HCT116 (cell line): ENCODE measurements at regions not wholly inside any gene's neighbourhood (a gene's known extent, or its start where the extent isn't known, plus 50 kb on each side); places are given as distances from the start of the nearest gene placed in this dataset.

Experiments
- ATAC-seq: fragments of 200-7000 bp; cut with Tn5 transposase; 2 replicates; pipeline ENCODE4 v1.9.1; 2020; ENCODE audit warnings: mild to moderate bottlenecking, moderate library complexity
- BruUV-seq: library from RNA; stranded (reverse); fragments of 400-500 nt; replicated peaks from 2 replicates; lab custom pipeline; 2021; lab: Mats Ljungman, UMichigan
- CTCF ChIA-PET: fragments of 300-600 bp; sonication (Branson Sonifier 250); formaldehyde crosslinking; loops from one replicate; lab custom pipeline; 2021; ENCODE audit warnings: antibody characterized with exemption; lab: Charles Lee
- POLR2A ChIA-PET: fragments of 300-600, 350-600 bp; sonication (Branson Sonifier 250); formaldehyde crosslinking; loops from one replicate; lab custom pipeline; 2021; ENCODE audit warnings: antibody characterized with exemption; lab: Charles Lee
- RAD21 ChIA-PET, 2 experiments: fragments of 300-600 bp; sonication (Branson Sonifier 250); formaldehyde crosslinking; loops; one replicate each; lab custom pipeline; 2023; ENCODE audit warnings: low total read pairs in 2 of 2; ENCODE audit not compliant: uncharacterized antibody in 2 of 2, unreplicated experiment in 2 of 2, low non-redundant PET in 1 of 2; lab: Charles Lee
- DNase-seq: peaks from one replicate; pipeline ENCODE4 v3.0.0-alpha.2; 2010; ENCODE audit warnings: low read depth, low spot score
- H2AFZ ChIP-seq: fragments of 200-600 bp; shearing (Covaris generic), sonication (generic); 2 replicates; pipeline ENCODE4 v1.6.1; 2017; ENCODE audit warnings: low read depth, mixed run types, mixed read lengths, antibody characterized with exemption, low read length; ENCODE audit not compliant: poor library complexity, severe bottlenecking
- H3K27ac ChIP-seq: 2 replicates; pipeline ENCODE4 v1.5.1; 2012; ENCODE audit warnings: low read depth, low read length
- H3K27me3 ChIP-seq: fragments of 200-600 bp; sonication (generic); 2 replicates; pipeline ENCODE4 v1.6.1; 2016; ENCODE audit warnings: mixed run types, low read length, mixed read lengths; ENCODE audit not compliant: insufficient read depth
- H3K36me3 ChIP-seq, 2 experiments: fragments of 200-500 bp in 1 of 2; fragments of 200-600 bp in 1 of 2; sonication (Bioruptor generic) in 1 of 2; sonication (generic) in 1 of 2; 2 replicates each; pipeline versions ENCODE4 v1.5.1 to v1.6.1; 2014 to 2016; ENCODE audit warnings: low read length in 2 of 2, inconsistent platforms in 1 of 2, mixed read lengths in 1 of 2, mixed run types in 1 of 2; ENCODE audit not compliant: insufficient read depth in 2 of 2, control insufficient read depth in 1 of 2
- H3K4me1 ChIP-seq, 2 experiments: fragments of 200-600 bp in 1 of 2; sonication (generic) in 1 of 2; 2 replicates each; pipeline versions ENCODE4 v1.5.1 to v1.6.1; 2012 to 2017; ENCODE audit warnings: low read length in 2 of 2, inconsistent platforms in 1 of 2, mild to moderate bottlenecking in 1 of 2, mixed read lengths in 1 of 2, mixed run types in 1 of 2, moderate library complexity in 1 of 2; ENCODE audit not compliant: insufficient read depth in 2 of 2, control insufficient read depth in 1 of 2
- H3K4me2 ChIP-seq: fragments of 200-600 bp; sonication (generic); 2 replicates; pipeline ENCODE4 v1.6.1; 2017; ENCODE audit warnings: mixed run types, low read length, mixed read lengths
- H3K4me3 ChIP-seq, 2 experiments: fragments of 200-600 bp in 1 of 2; sonication (generic) in 1 of 2; replicated peaks in 1 of 2; 2 replicates each; pipeline ENCODE4 v1.5.1; 2011 to 2016; ENCODE audit warnings: low read length in 2 of 2, control low read depth in 1 of 2, low read depth in 1 of 2, mild to moderate bottlenecking in 1 of 2, mixed read lengths in 1 of 2, mixed run types in 1 of 2
- H3K79me2 ChIP-seq: fragments of 200-600 bp; sonication (generic); 2 replicates; pipeline ENCODE4 v1.6.1; 2017; ENCODE audit warnings: mild to moderate bottlenecking, mixed run types, low read length, moderate library complexity, mixed read lengths; ENCODE audit not compliant: insufficient read depth
- H3K9ac ChIP-seq: fragments of 200-600 bp; sonication (generic); 2 replicates; pipeline ENCODE4 v1.6.1; 2016; ENCODE audit warnings: low read length, mixed read lengths
- H3K9me2 ChIP-seq: fragments of 200-600 bp; sonication (generic), shearing (Covaris generic); 2 replicates; pipeline ENCODE4 v1.6.1; 2017; ENCODE audit warnings: mixed run types, mild to moderate bottlenecking, moderate library complexity; ENCODE audit not compliant: insufficient read depth
- H3K9me3 ChIP-seq, 2 experiments: fragments of 200-500 bp in 1 of 2; fragments of 200-600 bp in 1 of 2; sonication (Bioruptor generic) in 1 of 2; sonication (generic) in 1 of 2; 2 replicates each; pipeline ENCODE4 v1.6.1; 2014 to 2017; ENCODE audit warnings: low read length in 2 of 2, mixed read lengths in 2 of 2, inconsistent platforms in 1 of 2, low read depth in 1 of 2, mild to moderate bottlenecking in 1 of 2, mixed run types in 1 of 2, moderate library complexity in 1 of 2; ENCODE audit not compliant: control insufficient read depth in 1 of 2, insufficient read depth in 1 of 2
- H4K20me1 ChIP-seq: fragments of 200-600 bp; sonication (generic), shearing (Covaris generic); 2 replicates; pipeline ENCODE4 v1.6.1; 2017; ENCODE audit warnings: mixed run types, mild to moderate bottlenecking, moderate library complexity; ENCODE audit not compliant: insufficient read depth
- ATF3 ChIP-seq: IDR thresholded peaks from 2 replicates; pipeline ENCODE4 v1.6.1; 2012
- CBX3 ChIP-seq: IDR thresholded peaks from 2 replicates; pipeline ENCODE4 v1.6.1; 2012; ENCODE audit warnings: low read depth
- EGR1 ChIP-seq: IDR thresholded peaks from 2 replicates; pipeline ENCODE4 v1.6.1; 2012; ENCODE audit warnings: low read depth
- ELF1 ChIP-seq: IDR thresholded peaks from 2 replicates; pipeline ENCODE4 v1.6.1; 2012; ENCODE audit warnings: low read depth, borderline replicate concordance
- EZH2 ChIP-seq: fragments of 200-600 bp; sonication (generic); IDR thresholded peaks from 2 replicates; pipeline ENCODE4 v1.6.1; 2017; ENCODE audit warnings: antibody characterized with exemption, mixed run types
- JUND ChIP-seq: IDR thresholded peaks from 2 replicates; pipeline ENCODE4 v1.6.1; 2012
- POLR2A ChIP-seq: IDR thresholded peaks from 2 replicates; pipeline ENCODE4 v1.7.0; 2011; ENCODE audit warnings: borderline replicate concordance; ENCODE audit not compliant: insufficient read depth, insufficient read length; ENCODE audit errors: extremely low read depth
- POLR2AphosphoS5 ChIP-seq: IDR thresholded peaks from 2 replicates; pipeline ENCODE4 v1.6.1; 2011; ENCODE audit warnings: mild to moderate bottlenecking, low read depth, low read length, moderate library complexity
- RAD21 ChIP-seq: IDR thresholded peaks from 2 replicates; pipeline ENCODE4 v1.6.1; 2012; ENCODE audit warnings: low read depth, mild to moderate bottlenecking
- SIN3A ChIP-seq: IDR thresholded peaks from 2 replicates; pipeline ENCODE4 v1.6.1; 2012; ENCODE audit warnings: low read depth
- SP1 ChIP-seq: IDR thresholded peaks from 2 replicates; pipeline ENCODE4 v1.6.1; 2012; ENCODE audit warnings: low read depth
- SRF ChIP-seq: IDR thresholded peaks from 2 replicates; pipeline ENCODE4 v1.6.1; 2012; ENCODE audit warnings: low read depth
- ZBTB33 ChIP-seq: IDR thresholded peaks from 2 replicates; pipeline ENCODE4 v1.6.1; 2011; ENCODE audit warnings: mild to moderate bottlenecking, low read length, moderate library complexity; ENCODE audit not compliant: insufficient replicate concordance; ENCODE audit errors: extremely low read depth
- ZFX ChIP-seq: fragments of 450-650 bp; IDR thresholded peaks from 2 replicates; pipeline ENCODE4 v1.6.1; 2017
- ZNF274 ChIP-seq: fragments of 200-500 bp; sonication (Bioruptor generic); IDR thresholded peaks from 2 replicates; pipeline ENCODE4 v1.6.1; 2014; ENCODE audit warnings: mild to moderate bottlenecking, low read depth, low read length, inconsistent platforms
- intact Hi-C: fragments of 100-400 bp; cut with micrococcal nuclease; formaldehyde crosslinking; loops from 2 replicates; pipeline ENCODE4 v1.10.0; 2022
- TF ChIP-seq, protein P1 (sequence below): IDR thresholded peaks from 2 replicates; pipeline ENCODE4 v1.6.1; 2012

DNA sequence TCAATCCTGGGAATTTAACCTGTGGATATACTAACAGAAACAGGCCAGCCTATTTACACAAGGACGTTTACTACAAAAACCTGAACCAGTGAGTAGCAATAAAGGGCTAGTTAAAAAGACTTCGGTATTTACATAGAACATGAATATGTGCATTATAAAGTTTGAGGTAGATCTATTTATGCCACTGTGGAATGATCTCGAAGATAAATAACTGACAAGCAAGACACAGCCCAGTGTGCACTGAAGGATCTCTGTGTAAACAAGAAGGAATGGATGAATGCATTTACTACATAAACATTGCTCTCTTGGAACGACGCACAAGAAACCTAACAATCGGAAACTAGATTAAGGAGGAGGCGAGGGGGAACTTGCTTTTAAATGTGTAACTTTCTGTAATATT, 132.0 kb upstream of the NSMCE3 start:
- ATAC-seq (no peak), DNase-seq (no peak)
- RAD21 ChIA-PET = no interaction called here
- no TSS peak for BruUV-seq
- no peak for TF ChIP-seq JUND
- TF ChIP-seq SP1 = no peak
- no peak for TF ChIP-seq POLR2A
- TF ChIP-seq ZBTB33 = no peak
- no peak for TF ChIP-seq ZFX
- TF ChIP-seq RAD21 = no peak
- no peak for TF ChIP-seq ATF3
- TF ChIP-seq, protein P1, sequence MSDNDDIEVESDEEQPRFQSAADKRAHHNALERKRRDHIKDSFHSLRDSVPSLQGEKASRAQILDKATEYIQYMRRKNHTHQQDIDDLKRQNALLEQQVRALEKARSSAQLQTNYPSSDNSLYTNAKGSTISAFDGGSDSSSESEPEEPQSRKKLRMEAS = no peak
- no peak for TF ChIP-seq EZH2
- H3K4me3 ChIP-seq = no peak overlapping the region
- H3K9me2 ChIP-seq = no peaks in the 10 kb centered on the region
- no peaks in the 10 kb centered on the region; a peak in 1 of 4 replicates for H3K4me1 ChIP-seq
- no peak overlapping the region for H3K4me2 ChIP-seq
- no peaks in the 10 kb centered on the region for H3K9me3 ChIP-seq
- no peak overlapping the region for H3K9ac ChIP-seq
- peaks cover 11% of the 10 kb centered on the region for H3K27me3 ChIP-seq
- no peak overlapping the region for H2AFZ ChIP-seq
- H3K27ac ChIP-seq = no peak overlapping the region
- POLR2A ChIA-PET = no interaction called here
- intact Hi-C loops = loop anchor here (10.0 kb wide), 1 partner anchor 257 kb away; no protein-coding TSS in a partner anchor
- H3K36me3 ChIP-seq = no peaks in the 10 kb centered on the region
- CTCF ChIA-PET = no interaction called here
- no peaks in the 10 kb centered on the region for H3K79me2 ChIP-seq
- H4K20me1 ChIP-seq = no peaks in the 10 kb centered on the region; the same call in 1 of the 2 replicates

GRCh38 chr15:29400701-29401100, 131.1 kb upstream of the NSMCE3 start:
- ChIA-PET CTCF (no interaction called here), RAD21 (no interaction called here), POLR2A (no interaction called here)
- Histone ChIP-seq H3K9ac (no peak overlapping the region), H3K79me2 (no peaks in the 10 kb centered on the region), H3K27ac (no peak overlapping the region), H3K27me3 (peaks cover 11% of the 10 kb centered on the region; the same call in 1 of the 2 replicates), H3K9me3 (no peaks in the 10 kb centered on the region), H2AFZ (no peak overlapping the region), H3K36me3 (no peaks in the 10 kb centered on the region), H3K4me3 (no peak overlapping the region), H3K9me2 (no peaks in the 10 kb centered on the region), H3K4me1 (no peaks in the 10 kb centered on the region; a peak in 1 of 4 replicates), H3K4me2 (no peak overlapping the region), H4K20me1 (no peaks in the 10 kb centered on the region; the same call in 1 of the 2 replicates)
- DNase-seq = no peak
- BruUV-seq = no TSS peak
- no peak for ATAC-seq
- intact Hi-C loops = loop anchor here (10.0 kb wide), 1 partner anchor 256 kb away; no protein-coding TSS in a partner anchor
- TF ChIP-seq ZNF274 (no peak), ELF1 (no peak), SRF (no peak), RAD21 (no peak), ATF3 (no peak), CBX3 (no peak), SIN3A (no peak), EGR1 (no peak), ZBTB33 (no peak), POLR2AphosphoS5 (no peak), EZH2 (no peak), SP1 (no peak)
- TF ChIP-seq, protein P1 = no peak
